OCI-LY7 (cell line): ENCODE measurements at regions not wholly inside any gene's neighbourhood (a gene's known extent, or its start where the extent isn't known, plus 50 kb on each side); places are given as distances from the start of the nearest gene placed in this dataset.

Source experiments
- EZH2phosphoT487 ChIP-seq: fragments of 200-600 bp; sonication (generic); IDR thresholded peaks from 2 replicates; pipeline ENCODE4 v1.6.1; 2018; ENCODE audit warnings: low read depth, borderline replicate concordance, mild to moderate bottlenecking, mixed run types, antibody characterized with exemption, low read length, moderate library complexity, mixed read lengths
- TF ChIP-seq, protein P1 (sequence below): fragments of 200-600 bp; sonication (generic); conservative IDR thresholded peaks from 2 replicates; pipeline ENCODE4 v1.5.1; 2014; ENCODE audit warnings: mild to moderate bottlenecking, antibody characterized with exemption, low read length, moderate library complexity, mixed read lengths

DNA sequence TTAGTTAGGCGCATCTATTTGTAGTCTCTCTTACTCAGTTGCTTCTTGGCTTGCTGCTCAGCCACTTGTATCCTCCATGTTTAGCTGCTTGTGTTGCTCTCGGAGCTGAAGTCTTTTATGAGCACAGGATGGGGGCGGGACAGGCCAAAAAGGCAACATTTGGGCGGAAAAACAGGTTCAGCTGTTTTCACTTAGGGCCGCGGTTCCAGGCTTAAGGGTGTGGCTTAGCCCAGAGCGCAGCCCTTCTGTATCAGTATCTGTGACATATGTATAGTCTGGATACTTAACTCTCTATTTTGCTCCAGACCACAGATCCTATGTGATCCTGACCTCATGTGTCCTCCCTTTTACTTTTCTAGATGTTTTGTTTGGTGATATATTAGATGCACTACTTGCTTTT is 763.5 kb downstream of the SUCLG1 start:
- TF ChIP-seq, protein P1, sequence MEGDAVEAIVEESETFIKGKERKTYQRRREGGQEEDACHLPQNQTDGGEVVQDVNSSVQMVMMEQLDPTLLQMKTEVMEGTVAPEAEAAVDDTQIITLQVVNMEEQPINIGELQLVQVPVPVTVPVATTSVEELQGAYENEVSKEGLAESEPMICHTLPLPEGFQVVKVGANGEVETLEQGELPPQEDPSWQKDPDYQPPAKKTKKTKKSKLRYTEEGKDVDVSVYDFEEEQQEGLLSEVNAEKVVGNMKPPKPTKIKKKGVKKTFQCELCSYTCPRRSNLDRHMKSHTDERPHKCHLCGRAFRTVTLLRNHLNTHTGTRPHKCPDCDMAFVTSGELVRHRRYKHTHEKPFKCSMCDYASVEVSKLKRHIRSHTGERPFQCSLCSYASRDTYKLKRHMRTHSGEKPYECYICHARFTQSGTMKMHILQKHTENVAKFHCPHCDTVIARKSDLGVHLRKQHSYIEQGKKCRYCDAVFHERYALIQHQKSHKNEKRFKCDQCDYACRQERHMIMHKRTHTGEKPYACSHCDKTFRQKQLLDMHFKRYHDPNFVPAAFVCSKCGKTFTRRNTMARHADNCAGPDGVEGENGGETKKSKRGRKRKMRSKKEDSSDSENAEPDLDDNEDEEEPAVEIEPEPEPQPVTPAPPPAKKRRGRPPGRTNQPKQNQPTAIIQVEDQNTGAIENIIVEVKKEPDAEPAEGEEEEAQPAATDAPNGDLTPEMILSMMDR, result no peak
- no peak for TF ChIP-seq EZH2phosphoT487
